SK-N-SH (cell line): ENCODE measurements at regions not wholly inside any gene's neighbourhood (a gene's known extent, or its start where the extent isn't known, plus 50 kb on each side); places are given as distances from the start of the nearest gene placed in this dataset.

Experiments used
- CTCF ChIA-PET: fragments of 300-600, 350-600 bp; formaldehyde crosslinking; extraction: SDS; loops from one replicate; lab custom pipeline; 2021; lab: Yijun Ruan, JAX
- POLR2A ChIA-PET: fragments of 350-600 bp; sonication (Branson Sonifier 250); formaldehyde crosslinking; extraction: SDS; loops from one replicate; lab custom pipeline; 2020; ENCODE audit warnings: antibody characterized with exemption, inconsistent platforms; lab: Yijun Ruan, JAX
- DNase-seq: peaks from one replicate; pipeline ENCODE4 v3.0.0; 2012
- H2AFZ ChIP-seq: fragments of 200-600 bp; sonication (generic); 2 replicates; pipeline ENCODE4 v1.8.1; 2016; ENCODE audit warnings: antibody characterized with exemption, mild to moderate bottlenecking, low read depth
- H3F3A ChIP-seq: fragments of 200-600 bp; sonication (generic); replicated peaks from 2 replicates; pipeline ENCODE3; 2016; ENCODE audit warnings: antibody characterized with exemption, mild to moderate bottlenecking; ENCODE audit not compliant: insufficient read depth
- H3K27ac ChIP-seq, 2 experiments: fragments of 200-500 bp in 1 of 2; fragments of 200-600 bp in 1 of 2; sonication (Bioruptor generic) in 1 of 2; sonication (generic), shearing (Covaris generic) in 1 of 2; 2 replicates each; pipeline versions ENCODE4 v1.5.1 to v1.6.1; 2014 to 2016; ENCODE audit warnings: low read depth in 2 of 2, inconsistent platforms in 1 of 2, low read length in 1 of 2, mild to moderate bottlenecking in 1 of 2, mixed read lengths in 1 of 2
- H3K27me3 ChIP-seq: fragments of 200-600 bp; sonication (generic), shearing (Covaris generic); 2 replicates; pipeline ENCODE4 v1.6.1; 2016; ENCODE audit warnings: mixed run types; ENCODE audit not compliant: insufficient read depth
- H3K36me3 ChIP-seq, 2 experiments: fragments of 200-500 bp in 1 of 2; fragments of 200-600 bp in 1 of 2; sonication (Bioruptor generic) in 1 of 2; sonication (generic) in 1 of 2; replicated peaks in 1 of 2; 2 replicates each; pipeline versions ENCODE3 to v1.5.1; 2014 to 2016; ENCODE audit warnings: low read length in 1 of 2, mild to moderate bottlenecking in 1 of 2; ENCODE audit not compliant: insufficient read depth in 2 of 2, control insufficient read depth in 1 of 2
- H3K4me1 ChIP-seq, 2 experiments: fragments of 200-500 bp in 1 of 2; fragments of 200-600 bp in 1 of 2; sonication (Bioruptor generic) in 1 of 2; sonication (generic), shearing (Covaris generic) in 1 of 2; 2 replicates each; pipeline versions ENCODE4 v1.5.1 to v1.6.1; 2014 to 2016; ENCODE audit warnings: low read depth in 1 of 2, low read length in 1 of 2, mixed run types in 1 of 2; ENCODE audit not compliant: insufficient read depth in 2 of 2, control insufficient read depth in 1 of 2
- H3K4me2 ChIP-seq: fragments of 200-600 bp; sonication (generic), shearing (Covaris generic); 2 replicates; pipeline ENCODE4 v1.6.1; 2017; ENCODE audit warnings: mixed run types
- H3K4me3 ChIP-seq, 2 experiments: fragments of 200-500 bp in 1 of 2; fragments of 200-600 bp in 1 of 2; sonication (Bioruptor generic) in 1 of 2; sonication (generic), shearing (Covaris generic) in 1 of 2; 2 replicates each; pipeline versions ENCODE4 v1.5.1 to v1.8.1; 2014 to 2016; ENCODE audit warnings: low read depth in 2 of 2, inconsistent platforms in 1 of 2, low read length in 1 of 2, mild to moderate bottlenecking in 1 of 2, mixed read lengths in 1 of 2, moderate library complexity in 1 of 2
- H3K79me2 ChIP-seq: fragments of 200-600 bp; sonication (generic); 2 replicates; pipeline ENCODE4 v1.8.1; 2017; ENCODE audit warnings: mild to moderate bottlenecking; ENCODE audit not compliant: insufficient read depth
- H3K9ac ChIP-seq: fragments of 200-600 bp; sonication (generic); 2 replicates; pipeline ENCODE4 v1.6.1; 2017; ENCODE audit warnings: mixed run types
- H3K9me2 ChIP-seq: fragments of 200-600 bp; sonication (generic); 2 replicates; pipeline ENCODE4 v1.6.1; 2017; ENCODE audit warnings: mixed run types
- H3K9me3 ChIP-seq: fragments of 200-600 bp; sonication (generic); 2 replicates; pipeline ENCODE4 v1.6.1; 2017; ENCODE audit warnings: mixed run types, mild to moderate bottlenecking, moderate library complexity
- H4K20me1 ChIP-seq: fragments of 200-600 bp; sonication (generic); 2 replicates; pipeline ENCODE4 v1.6.1; 2017; ENCODE audit warnings: mild to moderate bottlenecking, mixed run types; ENCODE audit not compliant: insufficient read depth
- CTCF ChIP-seq: fragments of 200-600 bp; sonication (generic); IDR thresholded peaks from 2 replicates; pipeline ENCODE4 v1.6.1; 2017; ENCODE audit warnings: antibody characterized with exemption, mild to moderate bottlenecking, moderate library complexity
- EP300 ChIP-seq, 2 experiments: IDR thresholded peaks; 2 replicates each; pipeline versions ENCODE4 v1.4.0 to v1.6.1; 2012; ENCODE audit warnings: borderline replicate concordance in 1 of 2, low read depth in 1 of 2, low read length in 1 of 2
- FOSL2 ChIP-seq: IDR thresholded peaks from 2 replicates; pipeline ENCODE4 v1.4.0; 2012; ENCODE audit warnings: low read depth, mild to moderate bottlenecking, moderate library complexity, borderline replicate concordance
- FOXM1 ChIP-seq: IDR thresholded peaks from 2 replicates; pipeline ENCODE4 v1.4.0; 2012; ENCODE audit warnings: low read depth, mild to moderate bottlenecking
- GATA2 ChIP-seq: sonication (generic); formaldehyde crosslinking; IDR thresholded peaks from 2 replicates; pipeline ENCODE4 v1.5.0; 2020; ENCODE audit warnings: mild to moderate bottlenecking, missing genetic modification reagents
- MAX ChIP-seq: IDR thresholded peaks from 2 replicates; pipeline ENCODE4 v1.4.0; 2012; ENCODE audit warnings: low read depth
- POLR2AphosphoS5 ChIP-seq: IDR thresholded peaks from 2 replicates; pipeline ENCODE4 v1.6.1; 2012; ENCODE audit warnings: low read depth, low read length
- RAD21 ChIP-seq: IDR thresholded peaks from 2 replicates; pipeline ENCODE4 v1.6.1; 2012; ENCODE audit warnings: mild to moderate bottlenecking, low read length
- RCOR1 ChIP-seq: fragments of 150-350 bp; IDR thresholded peaks from 2 replicates; pipeline ENCODE4 v1.6.1; 2017; ENCODE audit warnings: antibody characterized with exemption, low read length
- RFX5 ChIP-seq: IDR thresholded peaks from 2 replicates; pipeline ENCODE4 v1.6.1; 2012; ENCODE audit warnings: mild to moderate bottlenecking, improper control_type of control experiment, low read length
- RXRA ChIP-seq: IDR thresholded peaks from 2 replicates; pipeline ENCODE4 v1.4.0; 2012; ENCODE audit warnings: low read depth, mild to moderate bottlenecking, borderline replicate concordance
- SMC3 ChIP-seq: IDR thresholded peaks from 2 replicates; pipeline ENCODE4 v1.6.1; 2012; ENCODE audit warnings: low read depth, low read length, improper control_type of control experiment
- WGBS: methylation state at CpG from one replicate; pipeline ENCODE4 v1.1.6; 2017; ENCODE audit warnings: low lambda C conversion rate; 5-methylcytosine and 5-hydroxymethylcytosine counted together
- TF ChIP-seq, protein P1 (sequence below): IDR thresholded peaks from 2 replicates; pipeline ENCODE4 v1.6.1; 2012; ENCODE audit warnings: mild to moderate bottlenecking, low read depth, low read length, moderate library complexity

DNA sequence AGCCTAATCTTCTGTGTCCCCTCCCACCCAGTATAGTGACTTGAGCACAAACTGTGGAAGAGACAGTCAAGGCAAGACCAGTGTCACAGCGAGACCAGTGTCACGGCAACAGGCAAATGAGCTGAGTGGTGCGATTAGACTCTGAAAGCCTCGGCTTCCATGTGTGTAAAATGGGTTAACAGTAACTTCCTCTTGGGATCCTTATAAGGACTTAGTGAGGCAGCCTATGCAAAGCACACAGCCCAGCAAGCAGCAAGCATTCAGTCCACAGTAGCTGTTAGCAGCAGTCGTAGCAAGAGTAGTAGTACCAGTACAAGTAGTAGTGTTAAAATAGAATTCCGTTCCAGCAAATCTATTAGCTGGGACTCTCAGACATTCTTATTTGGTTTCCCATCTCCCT lies 334.1 kb downstream of the GABRB3 start (continued):
- TF ChIP-seq, protein P1, sequence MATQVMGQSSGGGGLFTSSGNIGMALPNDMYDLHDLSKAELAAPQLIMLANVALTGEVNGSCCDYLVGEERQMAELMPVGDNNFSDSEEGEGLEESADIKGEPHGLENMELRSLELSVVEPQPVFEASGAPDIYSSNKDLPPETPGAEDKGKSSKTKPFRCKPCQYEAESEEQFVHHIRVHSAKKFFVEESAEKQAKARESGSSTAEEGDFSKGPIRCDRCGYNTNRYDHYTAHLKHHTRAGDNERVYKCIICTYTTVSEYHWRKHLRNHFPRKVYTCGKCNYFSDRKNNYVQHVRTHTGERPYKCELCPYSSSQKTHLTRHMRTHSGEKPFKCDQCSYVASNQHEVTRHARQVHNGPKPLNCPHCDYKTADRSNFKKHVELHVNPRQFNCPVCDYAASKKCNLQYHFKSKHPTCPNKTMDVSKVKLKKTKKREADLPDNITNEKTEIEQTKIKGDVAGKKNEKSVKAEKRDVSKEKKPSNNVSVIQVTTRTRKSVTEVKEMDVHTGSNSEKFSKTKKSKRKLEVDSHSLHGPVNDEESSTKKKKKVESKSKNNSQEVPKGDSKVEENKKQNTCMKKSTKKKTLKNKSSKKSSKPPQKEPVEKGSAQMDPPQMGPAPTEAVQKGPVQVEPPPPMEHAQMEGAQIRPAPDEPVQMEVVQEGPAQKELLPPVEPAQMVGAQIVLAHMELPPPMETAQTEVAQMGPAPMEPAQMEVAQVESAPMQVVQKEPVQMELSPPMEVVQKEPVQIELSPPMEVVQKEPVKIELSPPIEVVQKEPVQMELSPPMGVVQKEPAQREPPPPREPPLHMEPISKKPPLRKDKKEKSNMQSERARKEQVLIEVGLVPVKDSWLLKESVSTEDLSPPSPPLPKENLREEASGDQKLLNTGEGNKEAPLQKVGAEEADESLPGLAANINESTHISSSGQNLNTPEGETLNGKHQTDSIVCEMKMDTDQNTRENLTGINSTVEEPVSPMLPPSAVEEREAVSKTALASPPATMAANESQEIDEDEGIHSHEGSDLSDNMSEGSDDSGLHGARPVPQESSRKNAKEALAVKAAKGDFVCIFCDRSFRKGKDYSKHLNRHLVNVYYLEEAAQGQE, result no peak
- TF ChIP-seq RXRA, result no peak

DNA sequence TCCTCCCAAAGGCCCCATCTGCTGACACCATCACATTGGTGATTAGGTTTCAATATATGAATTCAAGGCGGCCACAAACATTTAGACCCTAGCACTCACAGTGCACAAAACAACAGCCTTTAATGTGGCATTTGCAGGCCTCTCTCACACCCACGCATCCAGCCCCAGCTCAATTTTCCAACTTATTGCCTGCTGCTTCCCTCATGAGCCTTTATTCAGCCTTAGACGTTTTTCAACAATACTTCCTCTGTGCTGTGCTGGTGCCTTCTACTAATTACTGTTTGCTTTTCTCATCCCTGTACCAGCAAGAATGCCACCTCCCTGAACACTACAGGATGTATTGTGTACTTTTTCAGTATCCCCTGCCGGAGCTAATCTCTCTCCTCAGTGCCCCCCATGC lies 334.6 kb downstream of the GABRB3 start:
- ChIA-PET CTCF (no interaction called here), POLR2A (no interaction called here)
- Histone ChIP-seq H3K9me3 (0 out of 2 replicates have a peak, but pooled peaks cover 3% of the 10 kb centered on the region), H3K4me2 (no peak overlapping the region), H3K4me3 (no peak overlapping the region), H3K79me2 (no peaks in the 10 kb centered on the region), H3F3A (no peaks in the 10 kb centered on the region), H3K4me1 (no peaks in the 10 kb centered on the region), H3K9me2 (no peaks in the 10 kb centered on the region), H3K36me3 (no peaks in the 10 kb centered on the region), H2AFZ (no peak overlapping the region), H3K9ac (no peak overlapping the region), H4K20me1 (no peaks in the 10 kb centered on the region), H3K27ac (no peak overlapping the region), H3K27me3 (no peaks in the 10 kb centered on the region)
- no peak for DNase-seq
- 21% methylated on average over 4 of the region's 4 CpGs for WGBS
- TF ChIP-seq FOSL2, result no peak
- TF ChIP-seq RCOR1, result no peak
- no peak for TF ChIP-seq RFX5
- no peak for TF ChIP-seq GATA2
- TF ChIP-seq CTCF, result no peak
- TF ChIP-seq POLR2AphosphoS5, result no peak
- no peak for TF ChIP-seq MAX
- TF ChIP-seq FOXM1, result no peak
- no peak for TF ChIP-seq RAD21
- TF ChIP-seq EP300 (IDR thresholded peaks at IDR 0.05; ENCODE audit: borderline replicate concordance in 1 of 2, low read depth in 1 of 2, low read length in 1 of 2), result no peak
- TF ChIP-seq SMC3, result no peak
